Endodermal cell (in vitro differentiated cells): ENCODE measurements at regions not wholly inside any gene's neighbourhood (a gene's known extent, or its start where the extent isn't known, plus 50 kb on each side); places are given as distances from the start of the nearest gene placed in this dataset.

Source experiments
- DNase-seq: peaks from one replicate; pipeline ENCODE4 v3.0.0-alpha.2; 2017
- H3K27ac ChIP-seq: 2 replicates; pipeline ENCODE4 v1.5.1; 2013; ENCODE audit warnings: mild to moderate bottlenecking, low read depth, low read length, moderate library complexity
- H3K27me3 ChIP-seq: 2 replicates; pipeline ENCODE4 v1.6.1; 2013; ENCODE audit warnings: mild to moderate bottlenecking, low read length, moderate library complexity; ENCODE audit not compliant: insufficient read depth, control insufficient read depth, poor library complexity, severe bottlenecking
- H3K36me3 ChIP-seq: 2 replicates; pipeline ENCODE4 v1.7.0; 2013; ENCODE audit warnings: mild to moderate bottlenecking, low read length, moderate library complexity; ENCODE audit not compliant: control insufficient read depth, insufficient read depth
- H3K4me1 ChIP-seq: one replicate; pipeline ENCODE4 v1.7.0; 2013; ENCODE audit warnings: low read length; ENCODE audit not compliant: control insufficient read depth, insufficient read depth
- H3K4me3 ChIP-seq: 2 replicates; pipeline ENCODE4 v1.5.1; 2013; ENCODE audit warnings: mild to moderate bottlenecking, low read length, moderate library complexity
- H3K9ac ChIP-seq: 2 replicates; pipeline ENCODE4 v1.6.1; 2013; ENCODE audit warnings: mild to moderate bottlenecking, low read length, moderate library complexity; ENCODE audit not compliant: poor library complexity, severe bottlenecking; ENCODE audit errors: extremely low read depth
- H3K9me3 ChIP-seq: 2 replicates; pipeline ENCODE4 v1.6.1; 2013; ENCODE audit warnings: mild to moderate bottlenecking, low read length, moderate library complexity; ENCODE audit not compliant: control insufficient read depth
- H3K27ac Mint-ChIP-seq: 2 replicates; pipeline ENCODE4 v1.8.0; 2020; ENCODE audit warnings: mixed read lengths
- H3K27me3 Mint-ChIP-seq: 2 replicates; pipeline ENCODE4 v1.8.0; 2021; ENCODE audit warnings: mild to moderate bottlenecking, mixed read lengths; ENCODE audit not compliant: insufficient read depth
- H3K36me3 Mint-ChIP-seq: 2 replicates; pipeline ENCODE4 v1.8.0; 2020; ENCODE audit warnings: low read depth, mixed read lengths
- H3K4me1 Mint-ChIP-seq: 2 replicates; pipeline ENCODE4 v1.8.0; 2020; ENCODE audit warnings: mixed read lengths
- H3K4me3 Mint-ChIP-seq: 2 replicates; pipeline ENCODE4 v1.8.0; 2020; ENCODE audit warnings: mild to moderate bottlenecking, moderate library complexity, mixed read lengths
- H3K9me3 Mint-ChIP-seq: 2 replicates; pipeline ENCODE4 v1.8.0; 2020; ENCODE audit warnings: mild to moderate bottlenecking, mixed read lengths
- CTCF ChIP-seq: fragments of 200-600 bp; sonication (generic); conservative IDR thresholded peaks from 2 replicates; pipeline ENCODE4 v1.5.0; 2021; ENCODE audit warnings: antibody characterized with exemption, mild to moderate bottlenecking
- WGBS, 2 experiments: methylation state at CpG; one replicate each; pipeline versions ENCODE4 v1.1.5 to v1.1.7; 2013; ENCODE audit warnings: missing lambda C conversion rate in 2 of 2, mixed read lengths in 1 of 2; ENCODE audit not compliant: insufficient coverage in 1 of 2, insufficient read length in 1 of 2; 5-methylcytosine and 5-hydroxymethylcytosine counted together

- Histone ChIP-seq H3K4me3 (no peak overlapping the region), H3K27me3 (no peaks in the 10 kb centered on the region), H3K9me3 (peaks cover 5% of the 10 kb centered on the region), H3K9ac (no peak overlapping the region), H3K36me3 (no peaks in the 10 kb centered on the region), H3K4me1 (no peaks in the 10 kb centered on the region), H3K27ac (no peak overlapping the region)
- Mint-ChIP-seq H3K4me3 (no peak overlapping the region), H3K27ac (no peak overlapping the region), H3K27me3 (no peaks in the 10 kb centered on the region), H3K4me1 (no peaks in the 10 kb centered on the region), H3K9me3 (peaks cover 44% of the 10 kb centered on the region), H3K36me3 (peaks cover 6% of the 10 kb centered on the region)
- 68 to 86% methylated on average over 3 to 7 of the region's 7 CpGs for WGBS, 2 experiments
- peak; percentile 75 for DNase-seq
- no peak for TF ChIP-seq CTCF
Measured at GRCh38 chr14:48575772-48576171, 900.4 kb upstream of the MDGA2 start.

GRCh38 chr14:48568688-48569087 lies 893.3 kb upstream of the MDGA2 start:
- Histone ChIP-seq H3K27me3 (no peaks in the 10 kb centered on the region), H3K4me1 (no peaks in the 10 kb centered on the region), H3K4me3 (no peak overlapping the region), H3K27ac (no peak overlapping the region), H3K9ac (no peak overlapping the region), H3K36me3 (no peaks in the 10 kb centered on the region), H3K9me3 (peaks cover 16% of the 10 kb centered on the region)
- Mint-ChIP-seq H3K36me3 (peaks cover 9% of the 10 kb centered on the region), H3K4me3 (no peak overlapping the region), H3K27ac (no peak overlapping the region), H3K27me3 (no peaks in the 10 kb centered on the region), H3K9me3 (peaks cover 35% of the 10 kb centered on the region), H3K4me1 (peaks cover 19% of the 10 kb centered on the region)
- TF ChIP-seq CTCF = no peak
- 76 to 80% methylated on average over 2 of the region's 2 CpGs for WGBS, 2 experiments
- DNase-seq = no peak

GRCh38 chr14:48568252-48568651 lies 892.8 kb upstream of the MDGA2 start:
- H3K4me3 ChIP-seq = no peak overlapping the region
- Mint-ChIP-seq H3K27me3 (no peaks in the 10 kb centered on the region), H3K4me1 (peaks cover 19% of the 10 kb centered on the region), H3K27ac (no peak overlapping the region), H3K36me3 (peaks cover 13% of the 10 kb centered on the region), H3K4me3 (no peak overlapping the region), H3K9me3 (peaks cover 35% of the 10 kb centered on the region)
- H3K9me3 ChIP-seq = peaks cover 20% of the 10 kb centered on the region
- H3K36me3 ChIP-seq = no peaks in the 10 kb centered on the region
- WGBS, 2 experiments = 100% methylated on average over 1 of the region's 1 CpG; no CpG with 5 or more reads in 1 of the 2 experiments
- H3K9ac ChIP-seq = no peak overlapping the region
- no peaks in the 10 kb centered on the region for H3K4me1 ChIP-seq
- no peaks in the 10 kb centered on the region for H3K27me3 ChIP-seq
- TF ChIP-seq CTCF = no peak
- no peak overlapping the region for H3K27ac ChIP-seq
- no peak for DNase-seq
